Pancreas (tissue), 10 donors: ENCODE measurements at regions not wholly inside any gene's neighbourhood (a gene's known extent, or its start where the extent isn't known, plus 50 kb on each side); places are given as distances from the start of the nearest gene placed in this dataset.

Source experiments
- ATAC-seq, 4 donors: fragments of 200-7000 bp; cut with Tn5 transposase; one replicate each; pipeline versions ENCODE4 v1.8.0 to v1.9.1; 2020; ENCODE audit warnings: mild to moderate bottlenecking in 4 of 4, moderate library complexity in 4 of 4
- DNase-seq, 6 donors: peaks; one replicate each; pipeline ENCODE4 v3.0.0-alpha.2; 2020
- FAIRE-seq: peaks from 2 replicates; lab custom pipeline; 2012; peaks lifted over from hg19 to GRCh38; lab: Jason Lieb, UNC
- H3K27ac ChIP-seq, 4 donors: fragments of 200-600 bp; sonication (generic); 1 replicate in 3 of 4; 2 replicates in 1 of 4; pipeline versions ENCODE4 v1.5.0 to v1.8.0; 2020
- H3K27me3 ChIP-seq, 4 donors: fragments of 200-600 bp; one replicate each; pipeline ENCODE4 v1.8.0; 2021
- H3K36me3 ChIP-seq, 3 donors: fragments of 200-600 bp; sonication (generic) in 1 of 3; one replicate each; pipeline versions ENCODE4 v1.5.0 to v1.8.0; 2020 to 2021
- H3K4me1 ChIP-seq, 3 donors: fragments of 200-600 bp; one replicate each; pipeline ENCODE4 v1.8.0; 2021
- H3K4me3 ChIP-seq, 4 donors: fragments of 200-600 bp; sonication (generic) in 2 of 4; one replicate each; pipeline versions ENCODE4 v1.5.0 to v1.8.0; 2020 to 2021
- H3K9me3 ChIP-seq, 4 donors: fragments of 200-600 bp; one replicate each; pipeline ENCODE4 v1.8.0; 2021
- WGBS, 2 donors: extraction: QIAGEN DNeasy Blood & Tissue Kit; methylation state at CpG; one replicate each; pipeline ENCODE4 v1.1.7; 2013; 5-methylcytosine and 5-hydroxymethylcytosine counted together
- intact Hi-C, 3 donors: fragments of 100-400 bp; cut with DNase I; formaldehyde crosslinking; loops; one replicate each; pipeline versions ENCODE4 v1.11.1 to v1.14.2; 2022
- TF ChIP-seq, protein P1 (sequence below), 4 donors: fragments of 200-600 bp; sonication (generic) in 3 of 4; IDR thresholded peaks; one replicate each; pipeline versions ENCODE4 v1.5.0 to v1.8.0; 2021; ENCODE audit warnings: antibody characterized with exemption in 4 of 4
- donor health status: healthy with polysubstance abuse.
- donor health status: DM: no; HTN: no; CAD: no; lungs with moderate emphysema.
- donor health status: DM: no; HTN: no; CAD: no.
- donor health status: control.
- donor health status: control.
- donor health status: Bipolar disorder and iron deficiency.
- donor health status: DM: yes; HTN: yes; CAD: no.
- donor health status: DM: no; HTN: no; CAD: no.
- donor health status: DM: no; HTN: no; CAD: no.
- donor health status: DM: yes; HTN: yes; CAD: no.

DNA sequence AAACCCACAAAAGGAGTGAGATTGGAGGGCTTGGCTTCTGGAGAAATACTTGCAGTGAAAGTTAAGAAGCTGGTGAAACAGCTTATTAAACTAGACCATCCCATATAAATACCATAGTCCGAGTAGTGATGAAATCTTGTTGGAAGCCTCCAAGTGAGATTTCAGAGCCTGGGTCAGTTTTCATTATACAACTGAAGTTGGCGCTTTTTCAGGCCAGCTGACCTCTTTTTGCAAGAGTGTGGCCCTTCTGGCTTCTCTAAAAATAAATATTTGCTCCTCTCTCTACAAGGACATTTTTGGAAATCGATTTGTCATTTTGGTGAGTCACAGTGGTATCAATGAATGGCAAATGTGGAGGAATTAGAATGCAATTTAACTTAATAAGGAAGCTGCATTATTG lies 51.2 kb upstream of the THRB start:
- FAIRE-seq (no peak), ATAC-seq (peak; percentile 82 to 92 (median 86)), DNase-seq (peak in 4 of 6 donors; percentile 36 to 65 (median 44))
- Histone ChIP-seq H3K9me3 (no peaks in the 10 kb centered on the region), H3K27me3 (no peaks in the 10 kb centered on the region), H3K27ac (no peak overlapping the region), H3K4me1 (peaks cover 0 to 12% (median 10%) of the 10 kb centered on the region in 3 donors), H3K36me3 (no peaks in the 10 kb centered on the region), H3K4me3 (no peak overlapping the region)
- intact Hi-C loops: no loop called here
- TF ChIP-seq, protein P1, sequence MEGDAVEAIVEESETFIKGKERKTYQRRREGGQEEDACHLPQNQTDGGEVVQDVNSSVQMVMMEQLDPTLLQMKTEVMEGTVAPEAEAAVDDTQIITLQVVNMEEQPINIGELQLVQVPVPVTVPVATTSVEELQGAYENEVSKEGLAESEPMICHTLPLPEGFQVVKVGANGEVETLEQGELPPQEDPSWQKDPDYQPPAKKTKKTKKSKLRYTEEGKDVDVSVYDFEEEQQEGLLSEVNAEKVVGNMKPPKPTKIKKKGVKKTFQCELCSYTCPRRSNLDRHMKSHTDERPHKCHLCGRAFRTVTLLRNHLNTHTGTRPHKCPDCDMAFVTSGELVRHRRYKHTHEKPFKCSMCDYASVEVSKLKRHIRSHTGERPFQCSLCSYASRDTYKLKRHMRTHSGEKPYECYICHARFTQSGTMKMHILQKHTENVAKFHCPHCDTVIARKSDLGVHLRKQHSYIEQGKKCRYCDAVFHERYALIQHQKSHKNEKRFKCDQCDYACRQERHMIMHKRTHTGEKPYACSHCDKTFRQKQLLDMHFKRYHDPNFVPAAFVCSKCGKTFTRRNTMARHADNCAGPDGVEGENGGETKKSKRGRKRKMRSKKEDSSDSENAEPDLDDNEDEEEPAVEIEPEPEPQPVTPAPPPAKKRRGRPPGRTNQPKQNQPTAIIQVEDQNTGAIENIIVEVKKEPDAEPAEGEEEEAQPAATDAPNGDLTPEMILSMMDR (IDR thresholded peaks at IDR 0.05): no peak
- WGBS, 2 donors: 21 to 22% methylated on average over 3 of the region's 3 CpGs

DNA sequence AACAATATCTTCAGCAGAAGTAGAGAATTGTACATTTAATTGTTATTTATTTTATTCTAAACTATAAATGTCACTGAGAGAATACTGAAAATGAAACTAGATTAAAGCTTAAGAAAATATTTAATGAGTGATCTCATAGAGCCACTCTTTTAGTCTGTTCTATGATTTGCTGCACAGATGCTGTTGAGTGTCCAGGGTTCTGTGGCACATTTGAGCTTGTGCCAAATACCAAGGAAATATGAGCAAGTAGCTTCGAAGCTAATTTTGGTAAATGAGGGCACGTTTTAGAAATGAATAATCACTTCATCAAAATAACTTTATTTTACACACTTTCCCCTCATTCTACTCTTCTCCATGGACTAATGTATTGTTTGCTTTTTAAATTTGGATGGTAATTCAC lies 53.6 kb upstream of the THRB start:
- Histone ChIP-seq H3K27me3 (no peaks in the 10 kb centered on the region), H3K9me3 (no peaks in the 10 kb centered on the region), H3K36me3 (no peaks in the 10 kb centered on the region), H3K4me1 (peaks cover 0 to 12% (median 10%) of the 10 kb centered on the region in 3 donors), H3K4me3 (no peak overlapping the region), H3K27ac (no peak overlapping the region)
- FAIRE-seq (no peak), DNase-seq (no peak), ATAC-seq (no peak)
- WGBS, 2 donors: 45 to 50% methylated on average over 2 of the region's 2 CpGs
- TF ChIP-seq, protein P1 (IDR thresholded peaks at IDR 0.05): no peak
- intact Hi-C loops: no loop called here

DNA sequence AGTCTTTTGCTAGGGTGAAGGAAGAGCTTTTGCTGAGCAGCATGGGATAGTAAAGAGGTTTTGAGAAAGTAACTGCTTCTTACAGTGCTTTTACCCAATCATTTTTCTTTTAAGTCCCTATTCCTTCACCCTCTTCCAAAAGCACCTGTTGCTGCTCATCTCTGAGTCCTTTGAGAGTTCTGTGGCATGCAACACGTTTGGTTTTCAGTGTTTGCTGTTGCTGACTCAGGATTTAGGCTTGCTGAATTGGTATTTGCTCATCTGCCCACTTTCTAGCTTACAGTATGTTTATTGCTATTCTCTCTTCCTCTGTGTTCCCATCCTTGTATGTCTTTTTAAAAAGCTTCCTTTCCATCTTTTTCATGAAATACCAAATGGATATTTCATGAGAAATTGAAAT lies 55.9 kb upstream of the THRB start:
- Histone ChIP-seq H3K27me3 (no peaks in the 10 kb centered on the region), H3K27ac (no peak overlapping the region), H3K4me3 (no peak overlapping the region), H3K9me3 (no peaks in the 10 kb centered on the region), H3K4me1 (peaks cover 0 to 9% (median 6%) of the 10 kb centered on the region in 3 donors), H3K36me3 (no peaks in the 10 kb centered on the region)
- ATAC-seq (no peak), DNase-seq (no peak), FAIRE-seq (no peak)
- intact Hi-C loops: no loop called here
- TF ChIP-seq, protein P1 (IDR thresholded peaks at IDR 0.05): no peak
- 19 to 20% methylated on average over 1 of the region's 1 CpG for WGBS, 2 donors

GRCh38 chr3:24551626-24552025 lies 57.0 kb upstream of the THRB start:
- DNase-seq (no peak), FAIRE-seq (no peak), ATAC-seq (no peak)
- no peak overlapping the region for H3K4me3 ChIP-seq
- H3K27me3 ChIP-seq: no peaks in the 10 kb centered on the region
- intact Hi-C loops: no loop called here
- no peaks in the 10 kb centered on the region for H3K36me3 ChIP-seq
- H3K4me1 ChIP-seq: no peaks in the 10 kb centered on the region
- TF ChIP-seq, protein P1 (IDR thresholded peaks at IDR 0.05): no peak
- H3K27ac ChIP-seq: no peak overlapping the region
- H3K9me3 ChIP-seq: no peaks in the 10 kb centered on the region
- WGBS, 2 donors: 81 to 84% methylated on average over 2 of the region's 2 CpGs

GRCh38 chr3:24562895-24563294 lies 68.2 kb upstream of the THRB start:
- Histone ChIP-seq H3K27ac (no peak overlapping the region), H3K4me3 (no peak overlapping the region), H3K27me3 (no peaks in the 10 kb centered on the region), H3K9me3 (no peaks in the 10 kb centered on the region), H3K4me1 (no peaks in the 10 kb centered on the region), H3K36me3 (no peaks in the 10 kb centered on the region)
- ATAC-seq (no peak), FAIRE-seq (no peak), DNase-seq (no peak)
- TF ChIP-seq, protein P1 (IDR thresholded peaks at IDR 0.05): no peak
- WGBS, 2 donors: 89 to 91% methylated on average over 3 of the region's 3 CpGs
- intact Hi-C loops: no loop called here
